ENCODE measurements at regions not wholly inside any gene's neighbourhood (a gene's known extent, or its start where the extent isn't known, plus 50 kb on each side); places are given as distances from the start of the nearest gene placed in this dataset.

GRCh38 chr3:173199568-173199967 lies 58.5 kb upstream of the SPATA16 start:
- BruUV-seq (replicated peaks): no TSS peak
- ChIA-PET SMC1A (ENCODE audit: uncharacterized antibody, unreplicated experiment) (no interaction called here), CTCF (interaction anchor here (1.0 kb wide), 1 partner anchor 9 kb away, joined by 5 read pairs; no protein-coding TSS in a partner anchor), RAD21 (ENCODE audit: unreplicated experiment) (no interaction called here), POLR2A (no interaction called here)
- DNase-seq (ENCODE audit: low read depth, low spot score): no peak
- TF ChIP-seq RELB (IDR thresholded peaks at IDR 0.05; ENCODE audit: low read depth) (no peak), GABPA (IDR thresholded peaks at IDR 0.05; ENCODE audit: low read depth) (no peak), JUNB (IDR thresholded peaks at IDR 0.05) (no peak), CHD4 (IDR thresholded peaks at IDR 0.05) (no peak), E2F4 (IDR thresholded peaks at IDR 0.05; ENCODE audit: low read depth, low read length) (no peak), HSF1 (IDR thresholded peaks at IDR 0.05; ENCODE audit: low read depth, low read length) (no peak), PAX5 (IDR thresholded peaks at IDR 0.05; ENCODE audit: borderline replicate concordance, low read depth, low read length) (no peak), SIX5 (IDR thresholded peaks at IDR 0.05; ENCODE audit: low read depth, low read length, severe bottlenecking) (no peak), ELK1 (IDR thresholded peaks at IDR 0.05; ENCODE audit: low read depth, low read length) (no peak), HDAC2 (IDR thresholded peaks at IDR 0.05) (no peak), STAT3 (IDR thresholded peaks at IDR 0.05; ENCODE audit: low read depth, low read length) (no peak), SUZ12 (IDR thresholded peaks at IDR 0.05; ENCODE audit: unreplicated experiment) (no peak), HDAC6 (IDR thresholded peaks at IDR 0.05; ENCODE audit: unreplicated experiment) (no peak), ZSCAN29 (IDR thresholded peaks at IDR 0.05) (no peak), RAD21 (IDR thresholded peaks at IDR 0.05; ENCODE audit: insufficient read depth, low read depth, low read length) (no peak), SREBF1 (IDR thresholded peaks at IDR 0.05; ENCODE audit: low read length) (no peak), SP1 (IDR thresholded peaks at IDR 0.05; ENCODE audit: low read depth, low read length) (no peak), MLLT1 (IDR thresholded peaks at IDR 0.05) (no peak), EGR1 (IDR thresholded peaks at IDR 0.05; ENCODE audit: borderline replicate concordance in 1 of 2, low read depth in 2 of 2, low read length in 2 of 2) (no peak), POLR2AphosphoS5 (IDR thresholded peaks at IDR 0.05; ENCODE audit: low read length) (no peak)
- Histone ChIP-seq H2AFZ (ENCODE audit: control insufficient read depth, low read depth, low read length) (no peak overlapping the region), H3K9ac (ENCODE audit: control insufficient read depth, insufficient read depth, low read length) (no peak overlapping the region), H3K27ac (ENCODE audit: control insufficient read depth, insufficient read depth) (no peak overlapping the region), H3K4me2 (ENCODE audit: control insufficient read depth, insufficient read depth) (no peak overlapping the region), H4K20me1 (ENCODE audit: control insufficient read depth, insufficient read depth) (no peaks in the 10 kb centered on the region), H3K9me3 (replicated peaks; ENCODE audit: control insufficient read depth, insufficient read depth, low read length) (no peaks in the 10 kb centered on the region), H3K79me2 (ENCODE audit: control insufficient read depth, insufficient read depth, low read length) (no peaks in the 10 kb centered on the region), H3K36me3 (ENCODE audit: control insufficient read depth in 2 of 2, insufficient read depth in 2 of 2, low read length in 1 of 2) (no peaks in the 10 kb centered on the region), H3K27me3 (replicated peaks in 1 of 2; ENCODE audit: control insufficient read depth in 2 of 2, insufficient read depth in 2 of 2, low read length in 1 of 2) (no peaks in the 10 kb centered on the region), H3K4me3 (no peak overlapping the region), H3K4me1 (ENCODE audit: control insufficient read depth, insufficient read depth, low read length) (no peaks in the 10 kb centered on the region)
- in situ Hi-C loops (cut with MboI): no loop called here
- intact Hi-C loops (cut with micrococcal nuclease; ENCODE audit: unreplicated experiment): no loop called here
- no peak for FAIRE-seq
- no peak for ATAC-seq
